ENCODE measurements at regions not wholly inside any gene's neighbourhood (a gene's known extent, or its start where the extent isn't known, plus 50 kb on each side); places are given as distances from the start of the nearest gene placed in this dataset.

DNA sequence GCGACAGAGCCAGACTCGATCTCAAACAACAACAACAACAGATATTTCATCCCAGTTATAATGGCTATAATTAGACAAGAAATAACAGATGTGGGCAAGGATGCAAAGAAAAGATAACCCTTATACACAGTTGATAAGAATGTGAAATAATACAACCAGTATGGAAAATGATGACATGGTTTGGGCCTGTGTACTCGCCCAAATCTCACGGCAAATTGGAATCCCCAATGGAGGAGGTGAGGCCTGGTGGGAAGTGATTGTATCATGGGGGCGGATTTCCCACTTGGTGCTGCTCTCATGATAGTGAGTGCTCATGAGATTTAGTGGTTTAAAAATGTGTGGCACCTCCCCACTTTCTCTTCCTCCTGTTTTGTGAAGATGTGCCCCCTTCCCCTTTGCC is 104.1 kb downstream of the C11orf87 start:
- Mint-ChIP-seq H3K27ac (ENCODE audit: unreplicated experiment) (no peak overlapping the region), H3K4me3 (no peak overlapping the region), H3K27me3 (ENCODE audit: low read depth) (no peaks in the 10 kb centered on the region), H3K36me3 (ENCODE audit: low read depth) (no peaks in the 10 kb centered on the region), H3K9me3 (no peaks in the 10 kb centered on the region), H3K4me1 (peaks cover 12% of the 10 kb centered on the region)
- DNase-seq (ENCODE audit: low read depth, low spot score): no peak
- TF ChIP-seq, protein P1, sequence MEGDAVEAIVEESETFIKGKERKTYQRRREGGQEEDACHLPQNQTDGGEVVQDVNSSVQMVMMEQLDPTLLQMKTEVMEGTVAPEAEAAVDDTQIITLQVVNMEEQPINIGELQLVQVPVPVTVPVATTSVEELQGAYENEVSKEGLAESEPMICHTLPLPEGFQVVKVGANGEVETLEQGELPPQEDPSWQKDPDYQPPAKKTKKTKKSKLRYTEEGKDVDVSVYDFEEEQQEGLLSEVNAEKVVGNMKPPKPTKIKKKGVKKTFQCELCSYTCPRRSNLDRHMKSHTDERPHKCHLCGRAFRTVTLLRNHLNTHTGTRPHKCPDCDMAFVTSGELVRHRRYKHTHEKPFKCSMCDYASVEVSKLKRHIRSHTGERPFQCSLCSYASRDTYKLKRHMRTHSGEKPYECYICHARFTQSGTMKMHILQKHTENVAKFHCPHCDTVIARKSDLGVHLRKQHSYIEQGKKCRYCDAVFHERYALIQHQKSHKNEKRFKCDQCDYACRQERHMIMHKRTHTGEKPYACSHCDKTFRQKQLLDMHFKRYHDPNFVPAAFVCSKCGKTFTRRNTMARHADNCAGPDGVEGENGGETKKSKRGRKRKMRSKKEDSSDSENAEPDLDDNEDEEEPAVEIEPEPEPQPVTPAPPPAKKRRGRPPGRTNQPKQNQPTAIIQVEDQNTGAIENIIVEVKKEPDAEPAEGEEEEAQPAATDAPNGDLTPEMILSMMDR (conservative IDR thresholded peaks at IDR 0.05): no peak

DNA sequence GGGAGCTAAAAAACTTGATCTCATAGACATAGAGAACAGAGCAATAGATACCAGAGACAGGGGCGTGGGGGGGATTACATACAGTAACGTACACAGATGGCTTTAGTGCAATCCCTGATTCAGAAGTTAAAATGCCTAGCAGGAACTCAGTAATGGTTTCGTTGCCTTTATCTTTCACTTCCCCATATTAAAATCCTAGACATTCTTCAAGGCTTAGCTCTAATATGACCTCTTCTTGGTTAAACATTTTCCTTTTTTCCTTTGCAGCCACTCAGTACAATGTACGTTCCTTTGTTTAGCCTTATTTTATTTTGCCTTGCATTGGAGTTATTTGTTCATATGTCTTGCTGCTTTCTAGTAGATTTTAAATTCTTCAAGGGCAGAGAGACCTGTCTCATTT is 104.9 kb downstream of the C11orf87 start:
- Mint-ChIP-seq H3K27me3 (ENCODE audit: low read depth) (no peaks in the 10 kb centered on the region), H3K4me1 (peaks cover 6% of the 10 kb centered on the region), H3K4me3 (no peak overlapping the region), H3K27ac (ENCODE audit: unreplicated experiment) (no peak overlapping the region), H3K36me3 (ENCODE audit: low read depth) (no peaks in the 10 kb centered on the region), H3K9me3 (no peaks in the 10 kb centered on the region)
- DNase-seq (ENCODE audit: low read depth, low spot score): no peak
- TF ChIP-seq, protein P1 (conservative IDR thresholded peaks at IDR 0.05): no peak

DNA sequence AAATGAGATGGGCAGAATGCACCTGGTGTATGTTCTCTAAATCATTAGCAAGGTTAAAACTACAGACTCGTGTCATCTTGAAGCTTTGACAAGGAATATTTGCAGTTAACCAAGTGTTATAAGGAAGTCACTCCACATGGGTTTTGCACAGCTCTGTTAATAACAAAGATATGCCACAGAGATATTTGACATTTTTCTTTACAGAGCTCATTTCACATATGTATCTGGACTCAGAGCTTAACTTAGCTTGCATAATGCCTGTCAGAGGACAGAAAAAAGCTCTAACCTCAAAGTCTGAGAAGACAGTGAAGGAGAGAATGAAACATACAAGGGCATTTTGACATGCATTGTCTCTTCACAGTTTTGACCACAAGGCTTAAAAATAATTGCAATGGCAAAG is 105.5 kb downstream of the C11orf87 start:
- TF ChIP-seq, protein P1 (conservative IDR thresholded peaks at IDR 0.05): no peak
- Mint-ChIP-seq H3K27me3 (ENCODE audit: low read depth) (no peaks in the 10 kb centered on the region), H3K36me3 (ENCODE audit: low read depth) (no peaks in the 10 kb centered on the region), H3K9me3 (no peaks in the 10 kb centered on the region), H3K4me1 (peaks cover under 1% of the 10 kb centered on the region), H3K4me3 (no peak overlapping the region), H3K27ac (ENCODE audit: unreplicated experiment) (no peak overlapping the region)
- DNase-seq (ENCODE audit: low read depth, low spot score): no peak

DNA sequence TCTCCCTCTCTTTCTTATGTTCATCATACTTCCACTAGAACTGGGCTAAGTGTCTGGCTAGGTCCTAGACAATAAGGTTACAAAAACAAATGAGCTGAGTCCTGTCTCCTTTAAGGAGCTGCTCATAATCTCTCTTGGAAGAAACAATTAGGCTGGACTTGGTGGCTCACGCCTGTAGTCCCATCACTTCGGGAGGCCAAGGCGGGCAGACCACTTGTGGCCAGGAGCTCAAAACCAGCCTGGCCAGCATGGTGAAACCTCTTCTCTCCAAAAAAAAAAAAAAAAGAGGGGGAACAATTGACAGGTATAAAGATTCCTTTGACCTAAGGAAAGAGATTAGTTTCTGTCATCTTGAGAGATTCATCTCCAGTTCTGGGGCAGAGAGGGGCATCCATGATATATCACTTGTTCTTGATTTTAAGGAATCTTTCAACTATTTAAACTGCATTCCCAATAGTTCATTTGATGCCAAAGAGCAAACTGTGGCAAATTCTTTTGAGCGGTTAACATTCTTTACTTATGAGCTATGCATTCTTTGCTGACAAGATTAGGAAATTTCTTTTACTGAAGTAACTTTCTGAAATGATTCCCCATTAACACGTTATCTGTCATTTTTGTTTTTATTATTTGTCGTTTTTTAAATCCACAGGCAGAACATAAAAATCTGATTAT is 125.5 kb downstream of the C11orf87 start:
- no peaks in the 10 kb centered on the region for H3K4me1 Mint-ChIP-seq
- H3K4me3 Mint-ChIP-seq: no peak overlapping the region
- no peaks in the 10 kb centered on the region for H3K36me3 Mint-ChIP-seq (ENCODE audit: low read depth)
- no peak for DNase-seq (ENCODE audit: low read depth, low spot score)
- no peaks in the 10 kb centered on the region for H3K27me3 Mint-ChIP-seq (ENCODE audit: low read depth)
- TF ChIP-seq, protein P1 (conservative IDR thresholded peaks at IDR 0.05): no peak
- peaks cover 4% of the 10 kb centered on the region for H3K9me3 Mint-ChIP-seq
- no peak overlapping the region for H3K27ac Mint-ChIP-seq (ENCODE audit: unreplicated experiment)

DNA sequence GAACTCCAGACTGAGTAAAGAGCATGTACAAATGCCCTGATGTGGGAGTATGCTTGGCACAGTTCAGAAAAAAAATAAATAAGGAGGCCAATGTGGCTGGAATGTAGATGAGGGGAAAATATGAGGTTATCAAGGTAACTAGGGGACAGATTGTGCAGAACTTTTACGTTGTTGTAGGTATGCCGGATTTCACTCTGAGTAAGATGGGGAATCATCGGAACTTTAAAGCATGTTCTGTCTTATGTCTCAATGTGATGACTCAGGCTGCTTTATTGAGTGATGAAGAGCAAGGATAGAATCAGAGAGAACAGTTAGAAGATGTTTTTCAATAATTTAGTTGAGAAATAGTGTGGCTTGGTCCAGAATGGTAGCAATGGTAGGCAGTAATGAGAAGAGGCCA is 130.4 kb downstream of the C11orf87 start:
- Mint-ChIP-seq H3K4me1 (no peaks in the 10 kb centered on the region), H3K27me3 (ENCODE audit: low read depth) (no peaks in the 10 kb centered on the region), H3K4me3 (no peak overlapping the region), H3K9me3 (peaks cover under 1% of the 10 kb centered on the region), H3K36me3 (ENCODE audit: low read depth) (no peaks in the 10 kb centered on the region), H3K27ac (ENCODE audit: unreplicated experiment) (no peak overlapping the region)
- DNase-seq (ENCODE audit: low read depth, low spot score): no peak
- TF ChIP-seq, protein P1 (conservative IDR thresholded peaks at IDR 0.05): no peak

All from neural crest cell (in vitro differentiated cells).